GM20000 (cell line): ENCODE measurements at regions not wholly inside any gene's neighbourhood (a gene's known extent, or its start where the extent isn't known, plus 50 kb on each side); places are given as distances from the start of the nearest gene placed in this dataset.

ENCODE experiments used
- DNase-seq: peaks from one replicate; pipeline ENCODE4 v3.0.0; 2012; ENCODE audit warnings: low spot score
- CTCF ChIP-seq: IDR thresholded peaks from 2 replicates; pipeline ENCODE4 v1.5.1; 2012; ENCODE audit warnings: mild to moderate bottlenecking, control low read depth; ENCODE audit errors: extremely low read depth, missing control alignments

GRCh38 chr1:30012455-30013440 is 710.6 kb downstream of the MATN1 start:
- no peak for DNase-seq
- TF ChIP-seq CTCF: no peak

- TF ChIP-seq CTCF: no peak
These were observed 711.4 kb downstream of the MATN1 start for GRCh38 chr1:30011970-30012369.

GRCh38 chr1:30010506-30011106 is 712.8 kb downstream of the MATN1 start:
- no peak for TF ChIP-seq CTCF
- no peak for DNase-seq

More at GRCh38 chr1:30011970-30012369, 711.4 kb downstream of the MATN1 start:
- no peak for DNase-seq

DNA sequence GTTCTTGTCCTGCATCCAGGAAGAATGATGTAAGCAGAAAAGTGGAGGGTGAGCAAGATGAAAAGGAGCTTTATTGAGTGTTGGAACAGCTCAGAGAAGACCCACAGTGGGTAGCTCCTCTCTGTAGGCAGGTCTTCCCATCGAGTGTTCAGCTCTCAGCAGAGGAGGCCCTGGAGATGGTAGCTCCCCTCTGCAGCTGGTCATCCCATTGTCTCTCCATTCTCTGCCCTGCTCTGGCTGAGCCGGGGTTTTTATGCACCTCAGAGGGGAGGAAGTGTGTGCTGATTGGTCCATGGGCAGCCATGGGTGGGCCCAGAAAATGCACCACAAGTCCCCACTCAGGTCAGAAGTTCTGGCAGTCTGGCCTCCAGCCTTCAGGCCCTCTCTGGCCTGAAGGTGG is 713.7 kb downstream of the MATN1 start:
- DNase-seq: no peak
- no peak for TF ChIP-seq CTCF

DNA sequence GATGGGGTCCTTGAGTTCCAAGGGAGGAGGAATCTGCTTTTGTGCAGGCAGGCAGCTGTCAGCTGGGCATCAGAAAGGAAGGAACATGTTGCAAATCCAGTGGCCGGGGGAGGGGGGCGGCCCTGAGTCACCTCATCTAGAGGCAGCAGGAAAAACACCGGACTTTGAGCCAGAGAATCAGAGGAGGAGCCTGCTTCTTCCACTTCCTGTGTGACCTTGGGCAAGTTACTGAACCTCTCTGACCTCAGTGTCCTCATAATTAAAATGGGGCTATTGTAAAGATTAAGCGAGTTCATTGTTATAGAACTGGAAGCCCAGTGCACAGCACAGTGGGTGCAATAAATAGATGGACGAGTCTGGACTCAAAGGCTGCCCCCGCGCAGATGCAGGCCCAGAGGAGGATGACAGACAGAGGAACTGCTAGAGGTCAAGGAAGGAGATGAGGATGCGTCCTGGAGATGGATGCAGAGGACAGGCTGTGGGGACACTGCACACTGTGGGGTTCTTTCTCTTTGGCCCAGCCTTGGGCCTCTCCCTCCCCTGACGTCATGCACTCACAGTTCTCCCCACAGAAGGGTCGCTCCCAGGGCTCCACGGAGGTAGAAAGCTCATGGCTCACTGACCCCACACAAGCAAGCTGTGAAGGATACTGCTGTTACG is 714.3 kb downstream of the MATN1 start:
- TF ChIP-seq CTCF: no peak
- no peak for DNase-seq

- no peak for DNase-seq
- no peak for TF ChIP-seq CTCF
These were observed 714.9 kb downstream of the MATN1 start for GRCh38 chr1:30008372-30008997.
